HCT116 (cell line): ENCODE measurements at regions not wholly inside any gene's neighbourhood (a gene's known extent, or its start where the extent isn't known, plus 50 kb on each side); places are given as distances from the start of the nearest gene placed in this dataset.

Source experiments
- ATAC-seq: fragments of 200-7000 bp; cut with Tn5 transposase; 2 replicates; pipeline ENCODE4 v1.9.1; 2020; ENCODE audit warnings: mild to moderate bottlenecking, moderate library complexity
- BruUV-seq: library from RNA; stranded (reverse); fragments of 400-500 nt; replicated peaks from 2 replicates; lab custom pipeline; 2021; lab: Mats Ljungman, UMichigan
- CTCF ChIA-PET: fragments of 300-600 bp; sonication (Branson Sonifier 250); formaldehyde crosslinking; loops from one replicate; lab custom pipeline; 2021; ENCODE audit warnings: antibody characterized with exemption; lab: Charles Lee
- POLR2A ChIA-PET: fragments of 300-600, 350-600 bp; sonication (Branson Sonifier 250); formaldehyde crosslinking; loops from one replicate; lab custom pipeline; 2021; ENCODE audit warnings: antibody characterized with exemption; lab: Charles Lee
- RAD21 ChIA-PET, 2 experiments: fragments of 300-600 bp; sonication (Branson Sonifier 250); formaldehyde crosslinking; loops; one replicate each; lab custom pipeline; 2023; ENCODE audit warnings: low total read pairs in 2 of 2; ENCODE audit not compliant: uncharacterized antibody in 2 of 2, unreplicated experiment in 2 of 2, low non-redundant PET in 1 of 2; lab: Charles Lee
- DNase-seq: peaks from one replicate; pipeline ENCODE4 v3.0.0-alpha.2; 2010; ENCODE audit warnings: low read depth, low spot score
- H2AFZ ChIP-seq: fragments of 200-600 bp; shearing (Covaris generic), sonication (generic); 2 replicates; pipeline ENCODE4 v1.6.1; 2017; ENCODE audit warnings: low read depth, mixed run types, mixed read lengths, antibody characterized with exemption, low read length; ENCODE audit not compliant: poor library complexity, severe bottlenecking
- H3K27ac ChIP-seq: 2 replicates; pipeline ENCODE4 v1.5.1; 2012; ENCODE audit warnings: low read depth, low read length
- H3K27me3 ChIP-seq: fragments of 200-600 bp; sonication (generic); 2 replicates; pipeline ENCODE4 v1.6.1; 2016; ENCODE audit warnings: mixed run types, low read length, mixed read lengths; ENCODE audit not compliant: insufficient read depth
- H3K36me3 ChIP-seq, 2 experiments: fragments of 200-500 bp in 1 of 2; fragments of 200-600 bp in 1 of 2; sonication (Bioruptor generic) in 1 of 2; sonication (generic) in 1 of 2; 2 replicates each; pipeline versions ENCODE4 v1.5.1 to v1.6.1; 2014 to 2016; ENCODE audit warnings: low read length in 2 of 2, inconsistent platforms in 1 of 2, mixed read lengths in 1 of 2, mixed run types in 1 of 2; ENCODE audit not compliant: insufficient read depth in 2 of 2, control insufficient read depth in 1 of 2
- H3K4me1 ChIP-seq, 2 experiments: fragments of 200-600 bp in 1 of 2; sonication (generic) in 1 of 2; 2 replicates each; pipeline versions ENCODE4 v1.5.1 to v1.6.1; 2012 to 2017; ENCODE audit warnings: low read length in 2 of 2, inconsistent platforms in 1 of 2, mild to moderate bottlenecking in 1 of 2, mixed read lengths in 1 of 2, mixed run types in 1 of 2, moderate library complexity in 1 of 2; ENCODE audit not compliant: insufficient read depth in 2 of 2, control insufficient read depth in 1 of 2
- H3K4me2 ChIP-seq: fragments of 200-600 bp; sonication (generic); 2 replicates; pipeline ENCODE4 v1.6.1; 2017; ENCODE audit warnings: mixed run types, low read length, mixed read lengths
- H3K4me3 ChIP-seq, 2 experiments: fragments of 200-600 bp in 1 of 2; sonication (generic) in 1 of 2; replicated peaks in 1 of 2; 2 replicates each; pipeline ENCODE4 v1.5.1; 2011 to 2016; ENCODE audit warnings: low read length in 2 of 2, control low read depth in 1 of 2, low read depth in 1 of 2, mild to moderate bottlenecking in 1 of 2, mixed read lengths in 1 of 2, mixed run types in 1 of 2
- H3K79me2 ChIP-seq: fragments of 200-600 bp; sonication (generic); 2 replicates; pipeline ENCODE4 v1.6.1; 2017; ENCODE audit warnings: mild to moderate bottlenecking, mixed run types, low read length, moderate library complexity, mixed read lengths; ENCODE audit not compliant: insufficient read depth
- H3K9ac ChIP-seq: fragments of 200-600 bp; sonication (generic); 2 replicates; pipeline ENCODE4 v1.6.1; 2016; ENCODE audit warnings: low read length, mixed read lengths
- H3K9me2 ChIP-seq: fragments of 200-600 bp; sonication (generic), shearing (Covaris generic); 2 replicates; pipeline ENCODE4 v1.6.1; 2017; ENCODE audit warnings: mixed run types, mild to moderate bottlenecking, moderate library complexity; ENCODE audit not compliant: insufficient read depth
- H3K9me3 ChIP-seq, 2 experiments: fragments of 200-500 bp in 1 of 2; fragments of 200-600 bp in 1 of 2; sonication (Bioruptor generic) in 1 of 2; sonication (generic) in 1 of 2; 2 replicates each; pipeline ENCODE4 v1.6.1; 2014 to 2017; ENCODE audit warnings: low read length in 2 of 2, mixed read lengths in 2 of 2, inconsistent platforms in 1 of 2, low read depth in 1 of 2, mild to moderate bottlenecking in 1 of 2, mixed run types in 1 of 2, moderate library complexity in 1 of 2; ENCODE audit not compliant: control insufficient read depth in 1 of 2, insufficient read depth in 1 of 2
- H4K20me1 ChIP-seq: fragments of 200-600 bp; sonication (generic), shearing (Covaris generic); 2 replicates; pipeline ENCODE4 v1.6.1; 2017; ENCODE audit warnings: mixed run types, mild to moderate bottlenecking, moderate library complexity; ENCODE audit not compliant: insufficient read depth
- CBX3 ChIP-seq: IDR thresholded peaks from 2 replicates; pipeline ENCODE4 v1.6.1; 2012; ENCODE audit warnings: low read depth
- EZH2 ChIP-seq: fragments of 200-600 bp; sonication (generic); IDR thresholded peaks from 2 replicates; pipeline ENCODE4 v1.6.1; 2017; ENCODE audit warnings: antibody characterized with exemption, mixed run types
- EZH2phosphoT487 ChIP-seq: fragments of 200-600 bp; IDR thresholded peaks from 2 replicates; pipeline ENCODE4 v1.6.1; 2018; ENCODE audit warnings: antibody characterized with exemption, borderline replicate concordance
- MAX ChIP-seq: IDR thresholded peaks from 2 replicates; pipeline ENCODE4 v1.6.1; 2012
- POLR2A ChIP-seq: IDR thresholded peaks from 2 replicates; pipeline ENCODE4 v1.7.0; 2011; ENCODE audit warnings: borderline replicate concordance; ENCODE audit not compliant: insufficient read depth, insufficient read length; ENCODE audit errors: extremely low read depth
- RAD21 ChIP-seq: IDR thresholded peaks from 2 replicates; pipeline ENCODE4 v1.6.1; 2012; ENCODE audit warnings: low read depth, mild to moderate bottlenecking
- REST ChIP-seq: IDR thresholded peaks from 2 replicates; pipeline ENCODE4 v1.6.1; 2012; ENCODE audit warnings: low read depth
- SIN3A ChIP-seq: IDR thresholded peaks from 2 replicates; pipeline ENCODE4 v1.6.1; 2012; ENCODE audit warnings: low read depth
- SP1 ChIP-seq: IDR thresholded peaks from 2 replicates; pipeline ENCODE4 v1.6.1; 2012; ENCODE audit warnings: low read depth
- TCF7L2 ChIP-seq: IDR thresholded peaks from 2 replicates; pipeline ENCODE4 v1.7.0; 2011; ENCODE audit warnings: borderline replicate concordance, inconsistent platforms; ENCODE audit not compliant: insufficient read depth, insufficient read length; ENCODE audit errors: extremely low read depth
- ZBTB33 ChIP-seq: IDR thresholded peaks from 2 replicates; pipeline ENCODE4 v1.6.1; 2011; ENCODE audit warnings: mild to moderate bottlenecking, low read length, moderate library complexity; ENCODE audit not compliant: insufficient replicate concordance; ENCODE audit errors: extremely low read depth
- ZFX ChIP-seq: fragments of 450-650 bp; IDR thresholded peaks from 2 replicates; pipeline ENCODE4 v1.6.1; 2017
- intact Hi-C: fragments of 100-400 bp; cut with micrococcal nuclease; formaldehyde crosslinking; loops from 2 replicates; pipeline ENCODE4 v1.10.0; 2022

GRCh38 chr14:55772486-55772885, 192.5 kb downstream of the KTN1 start (continued):
- TF ChIP-seq REST (no peak), EZH2phosphoT487 (no peak), CBX3 (no peak)

- Histone ChIP-seq H3K27ac (no peak overlapping the region), H4K20me1 (no peaks in the 10 kb centered on the region), H3K9me3 (no peaks in the 10 kb centered on the region), H3K4me1 (no peaks in the 10 kb centered on the region), H2AFZ (no peak overlapping the region), H3K9me2 (no peaks in the 10 kb centered on the region), H3K9ac (no peak overlapping the region), H3K79me2 (no peaks in the 10 kb centered on the region), H3K4me2 (no peak overlapping the region), H3K27me3 (no peaks in the 10 kb centered on the region), H3K36me3 (no peaks in the 10 kb centered on the region), H3K4me3 (no peak overlapping the region)
- intact Hi-C loops, result no loop called here
- RAD21 ChIA-PET, result no interaction called here
- TF ChIP-seq CBX3 (no peak), TCF7L2 (no peak), RAD21 (no peak), EZH2 (no peak), SP1 (no peak), POLR2A (no peak), ZBTB33 (no peak), SIN3A (no peak), ZFX (no peak), MAX (no peak)
- POLR2A ChIA-PET, result no interaction called here
- DNase-seq, result no peak
- BruUV-seq, result no TSS peak
- CTCF ChIA-PET, result no interaction called here
- no peak for ATAC-seq
These were observed 193.3 kb downstream of the KTN1 start for GRCh38 chr14:55773312-55773711.
